NT2/D1 (cell line): ENCODE measurements at regions not wholly inside any gene's neighbourhood (a gene's known extent, or its start where the extent isn't known, plus 50 kb on each side); places are given as distances from the start of the nearest gene placed in this dataset.

Source experiments
- SUZ12 ChIP-seq: IDR thresholded peaks from 2 replicates; pipeline ENCODE4 v1.6.1; 2011; ENCODE audit not compliant: insufficient read length, insufficient read depth; ENCODE audit errors: extremely low read depth
- ZNF274 ChIP-seq: IDR thresholded peaks from 2 replicates; pipeline ENCODE4 v1.6.1; 2011; ENCODE audit warnings: mild to moderate bottlenecking, low read depth, low read length

- TF ChIP-seq ZNF274 (no peak), SUZ12 (no peak)
Observed at GRCh38 chr1:11362547-11363021, 89.6 kb downstream of the UBIAD1 start.
